ENCODE measurements at regions not wholly inside any gene's neighbourhood (a gene's known extent, or its start where the extent isn't known, plus 50 kb on each side); places are given as distances from the start of the nearest gene placed in this dataset.
"Not testable (repeated sequence)": the region's sequence is repeated elsewhere in the genome, so short reads cannot be mapped to it uniquely, and the experiment has no call there.

DNA sequence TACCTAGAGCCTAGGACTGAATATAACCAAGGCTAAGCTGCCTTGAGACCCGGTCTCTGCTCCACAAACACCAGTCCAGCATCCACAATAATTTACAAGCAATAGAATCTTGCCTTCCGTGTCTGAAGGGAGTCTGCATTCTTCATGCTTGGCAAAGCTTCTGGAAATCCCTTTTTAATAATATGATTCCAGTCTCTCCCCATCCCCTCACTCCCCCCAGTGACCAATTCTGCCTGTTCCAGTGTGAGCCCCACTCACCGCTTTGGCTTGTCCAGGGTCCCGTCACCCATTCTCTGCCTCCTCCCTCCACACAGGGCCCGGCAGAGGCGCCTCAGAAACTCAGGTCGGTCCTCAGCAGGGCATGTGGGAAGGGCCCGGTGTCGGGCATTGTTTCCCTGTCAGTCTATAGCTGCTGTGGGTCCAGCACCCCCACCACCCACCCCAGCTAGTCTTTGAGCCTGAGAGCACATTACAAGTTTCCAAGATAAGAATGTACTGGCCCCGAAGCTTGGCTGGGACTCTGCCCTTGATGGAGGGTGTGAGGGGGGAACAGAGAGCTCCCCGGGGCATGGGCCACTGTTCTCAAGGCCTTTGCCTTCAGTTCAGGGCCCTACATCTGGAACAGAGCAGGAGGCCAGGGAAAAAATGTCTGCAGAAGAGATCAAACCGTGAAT is 129.7 kb upstream of the MYCN start:
- DNase-seq, result no peak

- DNase-seq, result no peak
Observed at GRCh38 chr2:15811367-15811766, 129.0 kb upstream of the MYCN start.

DNA sequence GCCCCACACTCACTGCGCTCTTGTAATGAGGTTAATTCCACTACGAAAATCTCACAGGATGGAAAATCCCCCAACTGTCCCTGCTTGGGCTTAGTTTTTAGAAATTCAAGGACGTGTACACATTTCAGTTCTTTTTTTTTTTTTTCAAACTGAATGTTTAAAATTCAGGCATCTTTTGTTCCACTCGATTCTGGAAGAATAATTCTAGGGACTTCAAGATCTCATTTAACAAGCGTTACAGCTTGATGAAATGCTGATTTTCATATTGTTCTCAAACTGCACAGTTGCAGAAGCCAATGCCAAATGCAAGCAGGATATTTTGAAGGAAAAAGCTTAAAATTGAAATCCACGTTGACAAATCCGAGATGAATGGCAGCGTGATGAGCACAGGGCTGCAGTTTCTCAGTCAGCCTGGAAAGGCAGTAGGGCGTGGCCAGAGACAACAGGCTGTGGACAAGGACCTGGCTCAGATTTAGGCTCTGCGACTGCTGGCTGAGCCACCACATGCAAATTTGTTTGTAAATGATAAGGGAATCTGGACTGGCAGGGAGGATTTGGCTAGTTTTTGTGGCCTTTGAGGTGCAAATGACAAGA is 128.1 kb upstream of the MYCN start:
- no peak for DNase-seq

- DNase-seq, result no peak
Observed at GRCh38 chr2:15813481-15814266, 126.7 kb upstream of the MYCN start.

GRCh38 chr2:15814403-15814802 is 125.9 kb upstream of the MYCN start:
- no peak for DNase-seq

DNA sequence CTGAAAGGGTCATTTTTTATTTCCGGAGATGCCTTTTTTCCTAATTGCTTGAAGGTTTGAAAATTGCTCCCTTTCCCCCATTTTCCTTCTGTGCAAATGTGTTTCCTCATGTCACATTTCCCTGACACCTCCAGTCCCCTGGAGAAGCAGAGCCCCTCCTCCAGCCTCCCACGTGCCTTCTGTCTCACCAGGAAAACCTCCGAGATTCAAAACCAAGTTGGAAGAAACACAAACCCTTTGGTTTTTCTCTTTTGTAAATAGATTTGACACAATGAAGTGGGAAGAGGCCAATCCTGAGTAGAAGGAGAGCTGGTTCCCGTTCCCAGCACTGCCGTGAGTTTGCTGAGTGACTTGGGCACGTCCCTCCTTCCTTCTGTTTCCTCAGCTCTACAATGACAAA is 125.4 kb upstream of the MYCN start:
- DNase-seq, result no peak

- DNase-seq, result no peak
Observed at GRCh38 chr2:15816226-15816625, 124.1 kb upstream of the MYCN start.

- no peak for DNase-seq
Observed at GRCh38 chr2:15816674-15817406, 123.5 kb upstream of the MYCN start.

DNA sequence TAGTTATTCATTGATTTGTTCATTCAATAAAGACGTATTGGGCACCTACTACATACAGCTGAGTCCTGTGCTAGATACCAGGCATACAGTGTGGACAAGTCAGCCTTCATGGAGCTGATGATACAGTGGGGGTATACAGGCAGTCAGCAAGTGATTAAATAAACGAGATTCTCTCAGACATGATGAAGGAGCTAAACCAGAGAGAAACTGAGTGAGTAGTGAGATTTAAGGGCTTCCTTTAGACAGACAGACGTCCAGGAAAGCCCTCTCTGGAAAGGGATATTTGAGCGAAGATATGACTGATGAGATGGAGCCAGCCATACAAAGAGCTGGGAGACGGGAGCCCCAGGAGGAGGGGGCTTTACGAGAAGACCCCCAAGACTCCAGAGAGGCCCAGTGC is 122.6 kb upstream of the MYCN start:
- DNase-seq, result no peak

- peak; percentile 17 for DNase-seq
Observed at GRCh38 chr2:15818318-15818753, 122.0 kb upstream of the MYCN start.

GRCh38 chr2:15818881-15819280 is 121.5 kb upstream of the MYCN start:
- DNase-seq, result no peak

- DNase-seq, result no peak
Observed at GRCh38 chr2:15819562-15820256, 120.6 kb upstream of the MYCN start.

DNA sequence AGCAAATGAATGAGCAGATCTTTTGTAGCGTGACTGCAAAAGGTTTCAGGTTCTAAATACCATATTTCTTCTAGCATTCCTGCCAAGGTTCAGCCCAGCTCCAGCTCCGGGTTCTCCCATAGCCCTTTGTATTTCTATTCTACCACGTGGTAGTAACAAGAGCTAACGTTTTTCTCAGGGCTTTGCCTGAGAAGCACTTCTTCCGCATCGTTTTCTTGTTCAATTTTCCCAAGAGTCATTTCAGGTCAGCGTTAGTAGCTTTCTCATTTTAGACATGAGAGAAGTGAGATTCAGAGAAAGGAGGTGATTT is 120.1 kb upstream of the MYCN start:
- no peak for DNase-seq

GRCh38 chr2:15820927-15821326 is 119.4 kb upstream of the MYCN start:
- DNase-seq, result no peak

- no peak for DNase-seq
Observed at GRCh38 chr2:15822151-15823044, 118.0 kb upstream of the MYCN start.

DNA sequence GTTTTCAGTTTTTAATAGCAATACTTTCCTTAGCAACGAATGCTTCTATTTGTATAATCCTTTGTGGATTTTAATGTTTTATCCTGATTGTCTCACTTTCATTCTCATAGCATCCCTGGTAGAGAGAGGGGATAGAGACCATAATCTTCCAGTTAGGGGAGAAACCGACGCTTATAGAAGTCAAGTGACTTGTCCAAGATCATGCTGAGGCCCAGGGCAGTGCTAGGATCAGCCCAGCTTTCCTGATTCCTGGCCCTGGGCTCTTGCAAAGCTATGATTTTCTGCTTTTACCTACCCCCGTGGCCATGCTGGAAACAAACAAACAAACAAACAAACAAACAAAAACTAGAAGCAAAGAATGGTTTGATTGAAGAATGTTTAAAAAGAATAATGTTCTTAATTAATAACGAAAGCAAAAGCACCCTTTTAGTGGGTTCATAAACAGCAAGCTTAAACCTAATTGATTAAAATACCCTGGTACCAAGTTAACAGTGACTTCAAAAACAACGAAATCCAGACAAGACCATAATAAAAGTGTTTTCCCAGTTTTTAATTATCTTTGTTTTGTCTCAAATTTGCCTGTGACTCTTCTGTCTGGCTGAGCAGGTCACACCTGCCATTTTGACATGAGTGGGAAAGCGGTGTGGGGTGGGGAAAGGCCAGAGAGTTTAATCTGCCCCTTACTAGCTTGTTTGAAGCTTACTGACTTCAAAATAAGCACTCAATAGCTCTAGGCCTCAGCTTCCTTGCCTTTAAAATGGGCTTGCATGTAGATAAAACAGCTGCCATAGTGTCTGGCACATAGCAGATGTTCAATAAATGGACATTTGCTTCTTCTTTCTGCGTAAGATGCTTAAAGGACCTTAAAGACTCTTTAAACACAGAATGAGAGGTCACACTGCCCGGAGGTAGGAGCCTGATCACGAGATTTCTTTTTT is 116.6 kb upstream of the MYCN start:
- DNase-seq, result no peak

GRCh38 chr2:15824467-15824866 is 115.9 kb upstream of the MYCN start:
- DNase-seq, result not testable (repeated sequence)

DNA sequence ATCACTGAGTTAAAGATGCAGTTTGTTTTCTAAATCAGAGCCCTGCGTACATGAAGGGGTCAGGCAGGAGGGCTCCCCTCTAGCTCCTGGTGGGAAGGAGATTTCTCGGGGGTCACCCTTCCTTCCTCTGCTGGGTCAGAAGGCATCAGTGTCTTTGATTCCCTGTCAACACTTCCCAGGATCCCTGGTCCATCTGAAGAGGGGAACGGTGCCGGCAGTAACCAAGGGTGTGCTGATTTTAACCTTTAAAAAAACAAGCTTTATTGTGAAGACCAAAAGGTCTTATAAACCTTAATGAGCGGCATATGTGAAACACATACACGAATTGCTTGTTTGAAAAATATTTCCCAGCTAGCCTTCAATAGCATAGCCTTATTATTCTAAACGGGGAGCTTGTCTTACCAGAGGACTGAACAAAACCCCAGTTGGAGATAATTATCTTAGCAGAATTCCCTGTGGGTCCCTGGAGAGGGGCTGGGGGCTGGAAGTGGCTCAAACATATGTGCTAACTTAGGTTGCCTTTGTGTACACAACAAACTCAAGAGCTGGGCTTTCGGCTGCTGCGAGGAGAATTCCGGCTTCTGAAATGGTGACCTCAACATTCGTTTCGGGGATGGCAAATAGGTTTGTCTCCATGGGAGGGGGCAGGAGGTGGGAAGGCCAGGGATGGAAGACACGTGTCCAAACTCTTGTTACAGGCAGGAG is 114.9 kb upstream of the MYCN start:
- no peak for DNase-seq

DNA sequence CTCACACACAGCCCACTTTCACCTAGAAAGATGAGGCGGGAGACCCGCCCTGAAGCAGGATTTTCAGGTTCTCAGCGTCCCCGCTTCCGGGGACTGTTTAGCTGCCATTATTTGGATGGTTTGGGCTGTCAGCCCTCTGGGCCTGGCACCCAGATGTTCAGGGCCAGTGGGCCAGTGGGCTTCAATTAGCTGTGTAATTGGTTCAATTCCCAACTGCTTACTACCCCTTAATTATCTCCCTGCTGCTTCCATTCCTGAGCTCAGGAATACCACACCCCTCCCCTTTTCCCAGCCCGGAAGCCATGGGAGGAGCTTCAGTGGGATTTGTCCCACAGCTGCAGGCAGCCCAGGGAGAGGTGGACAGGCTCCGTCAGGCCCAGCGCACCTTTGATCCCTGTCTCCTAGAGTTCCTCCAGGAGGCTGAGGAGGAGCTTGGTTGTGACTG is 114.1 kb upstream of the MYCN start:
- DNase-seq, result no peak

- DNase-seq, result no peak
Observed at GRCh38 chr2:15827001-15827400, 113.3 kb upstream of the MYCN start.

All from DMS153 (cell line).